C4-2B (cell line): ENCODE measurements at regions not wholly inside any gene's neighbourhood (a gene's known extent, or its start where the extent isn't known, plus 50 kb on each side); places are given as distances from the start of the nearest gene placed in this dataset.

Source experiments
- CTCF ChIP-seq: fragments of 450-650 bp; conservative IDR thresholded peaks from 2 replicates; pipeline ENCODE4 v1.5.1; 2017; ENCODE audit warnings: mild to moderate bottlenecking
- ZFX ChIP-seq: fragments of 450-650 bp; IDR thresholded peaks from 2 replicates; pipeline ENCODE4 v1.6.1; 2017

- no peak for TF ChIP-seq CTCF
- no peak for TF ChIP-seq ZFX
Observed at GRCh38 chr4:11606078-11606477, 177.4 kb upstream of the HS3ST1 start.
